GM12878 (cell line): ENCODE measurements at regions not wholly inside any gene's neighbourhood (a gene's known extent, or its start where the extent isn't known, plus 50 kb on each side); places are given as distances from the start of the nearest gene placed in this dataset.

Source experiments
- ATAC-seq: fragments of 200-7000 bp; cut with Tn5 transposase; 3 replicates; pipeline ENCODE4 v1.9.1; 2020; ENCODE audit warnings: mild to moderate bottlenecking, moderate library complexity
- BruUV-seq: library from RNA; stranded (reverse); fragments of 400-500 nt; replicated peaks from 2 replicates; lab custom pipeline; 2021; lab: Mats Ljungman, UMichigan
- CTCF ChIA-PET: fragments of 300-600 bp; sonication (Branson Sonifier 250); formaldehyde crosslinking; extraction: SDS; loops from one replicate; lab custom pipeline; 2021; ENCODE audit warnings: inconsistent platforms; lab: Yijun Ruan, JAX
- POLR2A ChIA-PET: fragments of 350-600 bp; formaldehyde crosslinking; extraction: SDS; loops from one replicate; lab custom pipeline; 2021; ENCODE audit warnings: inconsistent platforms; lab: Charles Lee
- RAD21 ChIA-PET: fragments of 300-600 bp; sonication (Branson Sonifier 250); formaldehyde crosslinking; loops from one replicate; lab custom pipeline; 2023; ENCODE audit warnings: antibody characterized with exemption; ENCODE audit not compliant: unreplicated experiment; lab: Charles Lee
- SMC1A ChIA-PET: fragments of 300-600 bp; sonication (Branson Sonifier 250); formaldehyde crosslinking; loops from one replicate; lab custom pipeline; 2023; ENCODE audit not compliant: unreplicated experiment, uncharacterized antibody; lab: Charles Lee
- DNase-seq: peaks from one replicate; pipeline ENCODE4 v3.0.0-alpha.2; 2011; ENCODE audit warnings: low read depth, low spot score
- FAIRE-seq: peaks from 3 replicates; lab custom pipeline; 2011; peaks lifted over from hg19 to GRCh38; lab: Jason Lieb, UNC
- H2AFZ ChIP-seq: 2 replicates; pipeline ENCODE4 v1.6.0; 2011; ENCODE audit warnings: low read depth, low read length, control low read depth; ENCODE audit not compliant: control insufficient read depth
- H3K27ac ChIP-seq: 2 replicates; pipeline ENCODE4 v1.5.1; 2011; ENCODE audit warnings: control low read depth; ENCODE audit not compliant: control insufficient read depth, insufficient read depth
- H3K27me3 ChIP-seq, 2 experiments: replicated peaks in 1 of 2; 2 replicates each; pipeline versions ENCODE4 v1.6.0 to v1.6.1; 2011; ENCODE audit warnings: low read length in 1 of 2; ENCODE audit not compliant: control insufficient read depth in 2 of 2, insufficient read depth in 2 of 2
- H3K36me3 ChIP-seq, 2 experiments: 2 replicates each; pipeline ENCODE4 v1.5.1; 2011; ENCODE audit warnings: low read length in 1 of 2; ENCODE audit not compliant: control insufficient read depth in 2 of 2, insufficient read depth in 2 of 2
- H3K4me1 ChIP-seq: 2 replicates; pipeline ENCODE4 v1.6.1; 2011; ENCODE audit warnings: mild to moderate bottlenecking, low read length, moderate library complexity, mixed read lengths; ENCODE audit not compliant: control insufficient read depth, insufficient read depth
- H3K4me2 ChIP-seq: 2 replicates; pipeline ENCODE4 v1.6.0; 2011; ENCODE audit warnings: control low read depth; ENCODE audit not compliant: control insufficient read depth, insufficient read depth
- H3K4me3 ChIP-seq: fragments of 200-600 bp; sonication (generic); 2 replicates; pipeline ENCODE4 v1.5.1; 2016
- H3K79me2 ChIP-seq: 2 replicates; pipeline ENCODE4 v1.6.0; 2011; ENCODE audit warnings: low read length; ENCODE audit not compliant: control insufficient read depth, insufficient read depth
- H3K9ac ChIP-seq: 2 replicates; pipeline ENCODE4 v1.8.0; 2011; ENCODE audit warnings: low read length, control low read depth, mixed read lengths; ENCODE audit not compliant: control insufficient read depth, insufficient read depth
- H3K9me3 ChIP-seq: replicated peaks from 3 replicates; pipeline ENCODE4 v1.5.1; 2011; ENCODE audit warnings: mild to moderate bottlenecking, low read length; ENCODE audit not compliant: control insufficient read depth, insufficient read depth
- H4K20me1 ChIP-seq: 2 replicates; pipeline ENCODE4 v1.6.0; 2011; ENCODE audit not compliant: control insufficient read depth, insufficient read depth
- CEBPB ChIP-seq, 2 experiments: fragments of 150-350 bp in 1 of 2; IDR thresholded peaks; 2 replicates each; pipeline ENCODE4 v1.6.1; 2012 to 2014; ENCODE audit warnings: low read depth in 2 of 2, low read length in 2 of 2, borderline replicate concordance in 1 of 2, inconsistent platforms in 1 of 2
- SKIL ChIP-seq: fragments of 450-650 bp; IDR thresholded peaks from 2 replicates; pipeline ENCODE4 v1.6.1; 2017; ENCODE audit warnings: mild to moderate bottlenecking, low read depth, inconsistent platforms; ENCODE audit not compliant: poor library complexity, severe bottlenecking
- WGBS: methylation state at CpG from one replicate; pipeline ENCODE4 v1.1.6; 2016; ENCODE audit warnings: low lambda C conversion rate; ENCODE audit not compliant: insufficient replicate concordance, insufficient coverage; ENCODE audit errors: missing lambda C conversion rate; 5-methylcytosine and 5-hydroxymethylcytosine counted together
- in situ Hi-C: fragments of 300-500 bp; cut with MboI; formaldehyde crosslinking; loops from 9 replicates; pipeline ENCODE4 v1.14.3; 2018; ENCODE audit warnings: mixed read lengths
- intact Hi-C: fragments of 100-400 bp; cut with micrococcal nuclease; formaldehyde crosslinking; loops from one replicate; pipeline ENCODE4 v1.14.2; 2022; ENCODE audit not compliant: unreplicated experiment
- TF ChIP-seq, protein P1 (sequence below): IDR thresholded peaks from 2 replicates; pipeline ENCODE4 v1.6.1; 2012; ENCODE audit warnings: improper control_type of control experiment, low read depth, low read length; ENCODE audit not compliant: insufficient replicate concordance

DNA sequence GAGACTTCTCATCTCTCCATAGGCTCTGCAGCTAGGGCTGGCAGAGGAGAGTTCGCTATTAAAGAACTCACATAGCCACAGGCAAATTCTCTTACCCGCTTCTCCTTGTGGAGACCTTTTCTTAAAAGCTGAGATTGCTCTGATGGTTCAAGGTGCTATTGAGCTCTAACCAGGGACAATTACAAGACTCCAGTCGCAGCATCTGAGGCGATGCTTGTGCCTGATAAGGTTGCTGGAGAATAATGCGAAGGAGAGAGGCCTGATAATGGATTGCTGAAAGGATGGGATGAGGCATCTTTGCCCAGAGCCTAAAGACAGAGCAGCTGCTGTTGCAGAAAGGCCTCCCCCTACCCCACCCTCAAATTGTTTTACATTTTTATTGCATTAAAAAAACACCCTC lies 244.5 kb upstream of the SOX14 start:
- ATAC-seq, result no peak

More for the DNA sequence above, 244.5 kb upstream of the SOX14 start:
- no TSS peak for BruUV-seq
- WGBS, result 6% methylated on average over 5 of the region's 5 CpGs
- Histone ChIP-seq H3K27me3 (no peaks in the 10 kb centered on the region), H3K79me2 (no peaks in the 10 kb centered on the region), H2AFZ (no peak overlapping the region), H3K9me3 (no peaks in the 10 kb centered on the region), H3K36me3 (no peaks in the 10 kb centered on the region), H3K4me1 (no peaks in the 10 kb centered on the region), H3K4me2 (no peak overlapping the region), H4K20me1 (no peaks in the 10 kb centered on the region), H3K9ac (no peak overlapping the region), H3K27ac (no peak overlapping the region), H3K4me3 (no peak overlapping the region)
- no peak for TF ChIP-seq SKIL
- TF ChIP-seq CEBPB (IDR thresholded peaks at IDR 0.05; ENCODE audit: borderline replicate concordance in 1 of 2, low read depth in 2 of 2, low read length in 2 of 2), result no peak
- TF ChIP-seq, protein P1, sequence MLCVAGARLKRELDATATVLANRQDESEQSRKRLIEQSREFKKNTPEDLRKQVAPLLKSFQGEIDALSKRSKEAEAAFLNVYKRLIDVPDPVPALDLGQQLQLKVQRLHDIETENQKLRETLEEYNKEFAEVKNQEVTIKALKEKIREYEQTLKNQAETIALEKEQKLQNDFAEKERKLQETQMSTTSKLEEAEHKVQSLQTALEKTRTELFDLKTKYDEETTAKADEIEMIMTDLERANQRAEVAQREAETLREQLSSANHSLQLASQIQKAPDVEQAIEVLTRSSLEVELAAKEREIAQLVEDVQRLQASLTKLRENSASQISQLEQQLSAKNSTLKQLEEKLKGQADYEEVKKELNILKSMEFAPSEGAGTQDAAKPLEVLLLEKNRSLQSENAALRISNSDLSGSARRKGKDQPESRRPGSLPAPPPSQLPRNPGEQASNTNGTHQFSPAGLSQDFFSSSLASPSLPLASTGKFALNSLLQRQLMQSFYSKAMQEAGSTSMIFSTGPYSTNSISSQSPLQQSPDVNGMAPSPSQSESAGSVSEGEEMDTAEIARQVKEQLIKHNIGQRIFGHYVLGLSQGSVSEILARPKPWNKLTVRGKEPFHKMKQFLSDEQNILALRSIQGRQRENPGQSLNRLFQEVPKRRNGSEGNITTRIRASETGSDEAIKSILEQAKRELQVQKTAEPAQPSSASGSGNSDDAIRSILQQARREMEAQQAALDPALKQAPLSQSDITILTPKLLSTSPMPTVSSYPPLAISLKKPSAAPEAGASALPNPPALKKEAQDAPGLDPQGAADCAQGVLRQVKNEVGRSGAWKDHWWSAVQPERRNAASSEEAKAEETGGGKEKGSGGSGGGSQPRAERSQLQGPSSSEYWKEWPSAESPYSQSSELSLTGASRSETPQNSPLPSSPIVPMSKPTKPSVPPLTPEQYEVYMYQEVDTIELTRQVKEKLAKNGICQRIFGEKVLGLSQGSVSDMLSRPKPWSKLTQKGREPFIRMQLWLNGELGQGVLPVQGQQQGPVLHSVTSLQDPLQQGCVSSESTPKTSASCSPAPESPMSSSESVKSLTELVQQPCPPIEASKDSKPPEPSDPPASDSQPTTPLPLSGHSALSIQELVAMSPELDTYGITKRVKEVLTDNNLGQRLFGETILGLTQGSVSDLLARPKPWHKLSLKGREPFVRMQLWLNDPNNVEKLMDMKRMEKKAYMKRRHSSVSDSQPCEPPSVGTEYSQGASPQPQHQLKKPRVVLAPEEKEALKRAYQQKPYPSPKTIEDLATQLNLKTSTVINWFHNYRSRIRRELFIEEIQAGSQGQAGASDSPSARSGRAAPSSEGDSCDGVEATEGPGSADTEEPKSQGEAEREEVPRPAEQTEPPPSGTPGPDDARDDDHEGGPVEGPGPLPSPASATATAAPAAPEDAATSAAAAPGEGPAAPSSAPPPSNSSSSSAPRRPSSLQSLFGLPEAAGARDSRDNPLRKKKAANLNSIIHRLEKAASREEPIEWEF, result no peak
- FAIRE-seq, result no peak
- in situ Hi-C loops, result no loop called here
- no peak for DNase-seq
- SMC1A ChIA-PET, result no interaction called here
- RAD21 ChIA-PET, result no interaction called here
- intact Hi-C loops, result no loop called here
- CTCF ChIA-PET, result no interaction called here
- POLR2A ChIA-PET, result no interaction called here
